GM12891 (cell line): ENCODE measurements at regions not wholly inside any gene's neighbourhood (a gene's known extent, or its start where the extent isn't known, plus 50 kb on each side); places are given as distances from the start of the nearest gene placed in this dataset.

Experiments
- PAX5 ChIP-seq: IDR thresholded peaks from 2 replicates; pipeline ENCODE4 v1.6.1; 2011; ENCODE audit warnings: low read length, moderate library complexity, mild to moderate bottlenecking; ENCODE audit not compliant: insufficient read depth, severe bottlenecking
- POLR2A ChIP-seq: IDR thresholded peaks from 2 replicates; pipeline ENCODE4 v1.6.1; 2011; ENCODE audit warnings: low read depth, low read length, control low read depth
- POLR2AphosphoS5 ChIP-seq: IDR thresholded peaks from 2 replicates; pipeline ENCODE4 v1.6.1; 2011; ENCODE audit warnings: low read depth, low read length, control low read depth
- SPI1 ChIP-seq: IDR thresholded peaks from 2 replicates; pipeline ENCODE4 v1.6.1; 2011; ENCODE audit warnings: low read depth, low read length, control low read depth
- TAF1 ChIP-seq: IDR thresholded peaks from 2 replicates; pipeline ENCODE4 v1.6.1; 2011; ENCODE audit warnings: low read depth, low read length, control low read depth

- TF ChIP-seq POLR2AphosphoS5 (no peak), POLR2A (no peak), SPI1 (no peak), PAX5 (no peak), TAF1 (no peak)
Measured at GRCh38 chr1:198435056-198435455, 105.4 kb downstream of the ATP6V1G3 start.
